SK-N-SH (cell line): ENCODE measurements at regions not wholly inside any gene's neighbourhood (a gene's known extent, or its start where the extent isn't known, plus 50 kb on each side); places are given as distances from the start of the nearest gene placed in this dataset.

ENCODE experiments used
- CTCF ChIA-PET: fragments of 300-600, 350-600 bp; formaldehyde crosslinking; extraction: SDS; loops from one replicate; lab custom pipeline; 2021; lab: Yijun Ruan, JAX
- POLR2A ChIA-PET: fragments of 350-600 bp; sonication (Branson Sonifier 250); formaldehyde crosslinking; extraction: SDS; loops from one replicate; lab custom pipeline; 2020; ENCODE audit warnings: antibody characterized with exemption, inconsistent platforms; lab: Yijun Ruan, JAX
- DNase-seq: peaks from one replicate; pipeline ENCODE4 v3.0.0; 2012
- H2AFZ ChIP-seq: fragments of 200-600 bp; sonication (generic); 2 replicates; pipeline ENCODE4 v1.8.1; 2016; ENCODE audit warnings: antibody characterized with exemption, mild to moderate bottlenecking, low read depth
- H3F3A ChIP-seq: fragments of 200-600 bp; sonication (generic); replicated peaks from 2 replicates; pipeline ENCODE3; 2016; ENCODE audit warnings: antibody characterized with exemption, mild to moderate bottlenecking; ENCODE audit not compliant: insufficient read depth
- H3K27ac ChIP-seq, 2 experiments: fragments of 200-500 bp in 1 of 2; fragments of 200-600 bp in 1 of 2; sonication (Bioruptor generic) in 1 of 2; sonication (generic), shearing (Covaris generic) in 1 of 2; 2 replicates each; pipeline versions ENCODE4 v1.5.1 to v1.6.1; 2014 to 2016; ENCODE audit warnings: low read depth in 2 of 2, inconsistent platforms in 1 of 2, low read length in 1 of 2, mild to moderate bottlenecking in 1 of 2, mixed read lengths in 1 of 2
- H3K27me3 ChIP-seq: fragments of 200-600 bp; sonication (generic), shearing (Covaris generic); 2 replicates; pipeline ENCODE4 v1.6.1; 2016; ENCODE audit warnings: mixed run types; ENCODE audit not compliant: insufficient read depth
- H3K36me3 ChIP-seq, 2 experiments: fragments of 200-500 bp in 1 of 2; fragments of 200-600 bp in 1 of 2; sonication (Bioruptor generic) in 1 of 2; sonication (generic) in 1 of 2; replicated peaks in 1 of 2; 2 replicates each; pipeline versions ENCODE3 to v1.5.1; 2014 to 2016; ENCODE audit warnings: low read length in 1 of 2, mild to moderate bottlenecking in 1 of 2; ENCODE audit not compliant: insufficient read depth in 2 of 2, control insufficient read depth in 1 of 2
- H3K4me1 ChIP-seq, 2 experiments: fragments of 200-500 bp in 1 of 2; fragments of 200-600 bp in 1 of 2; sonication (Bioruptor generic) in 1 of 2; sonication (generic), shearing (Covaris generic) in 1 of 2; 2 replicates each; pipeline versions ENCODE4 v1.5.1 to v1.6.1; 2014 to 2016; ENCODE audit warnings: low read depth in 1 of 2, low read length in 1 of 2, mixed run types in 1 of 2; ENCODE audit not compliant: insufficient read depth in 2 of 2, control insufficient read depth in 1 of 2
- H3K4me2 ChIP-seq: fragments of 200-600 bp; sonication (generic), shearing (Covaris generic); 2 replicates; pipeline ENCODE4 v1.6.1; 2017; ENCODE audit warnings: mixed run types
- H3K4me3 ChIP-seq, 2 experiments: fragments of 200-500 bp in 1 of 2; fragments of 200-600 bp in 1 of 2; sonication (Bioruptor generic) in 1 of 2; sonication (generic), shearing (Covaris generic) in 1 of 2; 2 replicates each; pipeline versions ENCODE4 v1.5.1 to v1.8.1; 2014 to 2016; ENCODE audit warnings: low read depth in 2 of 2, inconsistent platforms in 1 of 2, low read length in 1 of 2, mild to moderate bottlenecking in 1 of 2, mixed read lengths in 1 of 2, moderate library complexity in 1 of 2
- H3K79me2 ChIP-seq: fragments of 200-600 bp; sonication (generic); 2 replicates; pipeline ENCODE4 v1.8.1; 2017; ENCODE audit warnings: mild to moderate bottlenecking; ENCODE audit not compliant: insufficient read depth
- H3K9ac ChIP-seq: fragments of 200-600 bp; sonication (generic); 2 replicates; pipeline ENCODE4 v1.6.1; 2017; ENCODE audit warnings: mixed run types
- H3K9me2 ChIP-seq: fragments of 200-600 bp; sonication (generic); 2 replicates; pipeline ENCODE4 v1.6.1; 2017; ENCODE audit warnings: mixed run types
- H3K9me3 ChIP-seq: fragments of 200-600 bp; sonication (generic); 2 replicates; pipeline ENCODE4 v1.6.1; 2017; ENCODE audit warnings: mixed run types, mild to moderate bottlenecking, moderate library complexity
- H4K20me1 ChIP-seq: fragments of 200-600 bp; sonication (generic); 2 replicates; pipeline ENCODE4 v1.6.1; 2017; ENCODE audit warnings: mild to moderate bottlenecking, mixed run types; ENCODE audit not compliant: insufficient read depth
- CHD2 ChIP-seq: fragments of 150-350 bp; IDR thresholded peaks from 2 replicates; pipeline ENCODE4 v1.6.1; 2018; ENCODE audit warnings: low read length; ENCODE audit not compliant: partially characterized antibody
- CTCF ChIP-seq: fragments of 200-600 bp; sonication (generic); IDR thresholded peaks from 2 replicates; pipeline ENCODE4 v1.6.1; 2017; ENCODE audit warnings: antibody characterized with exemption, mild to moderate bottlenecking, moderate library complexity
- ELF1 ChIP-seq: IDR thresholded peaks from 2 replicates; pipeline ENCODE4 v1.4.0; 2012
- FOSL2 ChIP-seq: IDR thresholded peaks from 2 replicates; pipeline ENCODE4 v1.4.0; 2012; ENCODE audit warnings: low read depth, mild to moderate bottlenecking, moderate library complexity, borderline replicate concordance
- GABPA ChIP-seq: IDR thresholded peaks from 2 replicates; pipeline ENCODE4 v1.4.0; 2012; ENCODE audit warnings: low read depth, mild to moderate bottlenecking
- GATA2 ChIP-seq: sonication (generic); formaldehyde crosslinking; IDR thresholded peaks from 2 replicates; pipeline ENCODE4 v1.5.0; 2020; ENCODE audit warnings: mild to moderate bottlenecking, missing genetic modification reagents
- IRF3 ChIP-seq: fragments of 150-350 bp; IDR thresholded peaks from 2 replicates; pipeline ENCODE4 v1.6.1; 2016; ENCODE audit warnings: mild to moderate bottlenecking, low read depth, low read length
- JUND ChIP-seq: IDR thresholded peaks from 2 replicates; pipeline ENCODE4 v1.4.0; 2012
- MXI1 ChIP-seq: IDR thresholded peaks from 2 replicates; pipeline ENCODE4 v1.6.1; 2012; ENCODE audit warnings: mild to moderate bottlenecking, low read depth, low read length, improper control_type of control experiment
- PBX3 ChIP-seq: IDR thresholded peaks from 2 replicates; pipeline ENCODE4; 2012
- RFX5 ChIP-seq: IDR thresholded peaks from 2 replicates; pipeline ENCODE4 v1.6.1; 2012; ENCODE audit warnings: mild to moderate bottlenecking, improper control_type of control experiment, low read length
- RXRA ChIP-seq: IDR thresholded peaks from 2 replicates; pipeline ENCODE4 v1.4.0; 2012; ENCODE audit warnings: low read depth, mild to moderate bottlenecking, borderline replicate concordance
- SMC3 ChIP-seq: IDR thresholded peaks from 2 replicates; pipeline ENCODE4 v1.6.1; 2012; ENCODE audit warnings: low read depth, low read length, improper control_type of control experiment
- TAF1 ChIP-seq: IDR thresholded peaks from 2 replicates; pipeline ENCODE4 v1.6.1; 2012; ENCODE audit warnings: low read depth, mild to moderate bottlenecking, low read length, moderate library complexity, borderline replicate concordance
- TCF12 ChIP-seq: IDR thresholded peaks from 2 replicates; pipeline ENCODE4 v1.4.0; 2012
- TEAD4 ChIP-seq: IDR thresholded peaks from 2 replicates; pipeline ENCODE4 v1.4.0; 2012; ENCODE audit warnings: mild to moderate bottlenecking, borderline replicate concordance; ENCODE audit not compliant: insufficient read depth
- ZBTB33 ChIP-seq: IDR thresholded peaks from 2 replicates; pipeline ENCODE4 v1.4.0; 2012; ENCODE audit warnings: low read depth, borderline replicate concordance
- WGBS: methylation state at CpG from one replicate; pipeline ENCODE4 v1.1.6; 2017; ENCODE audit warnings: low lambda C conversion rate; 5-methylcytosine and 5-hydroxymethylcytosine counted together

- no peak for DNase-seq
- H3K4me2 ChIP-seq: no peak overlapping the region
- H3K4me3 ChIP-seq: no peak overlapping the region
- 97% methylated on average over 1 of the region's 1 CpG for WGBS
- H3K9ac ChIP-seq: no peak overlapping the region
- H3K9me3 ChIP-seq: no peaks in the 10 kb centered on the region
- H3K9me2 ChIP-seq: no peaks in the 10 kb centered on the region
- H3K4me1 ChIP-seq: no peaks in the 10 kb centered on the region; a peak in 2 of 4 replicates
- no peak overlapping the region for H3K27ac ChIP-seq
- TF ChIP-seq JUND (no peak), FOSL2 (no peak), PBX3 (no peak), TEAD4 (no peak), CHD2 (no peak), CTCF (no peak), ZBTB33 (no peak), GABPA (no peak), ELF1 (no peak), GATA2 (no peak), TCF12 (no peak), SMC3 (no peak), RXRA (no peak), TAF1 (no peak), MXI1 (no peak), IRF3 (no peak), RFX5 (no peak)
- TF ChIP-seq, all 33 proteins: peak for 0
- CTCF ChIA-PET: interaction anchor here (0.6 to 1.1 kb wide), 3 partner anchors 8 to 503 kb away, joined by 3 read pairs; no protein-coding TSS in a partner anchor
- Histone ChIP-seq H4K20me1 (no peaks in the 10 kb centered on the region), H3K79me2 (no peaks in the 10 kb centered on the region), H3K36me3 (no peaks in the 10 kb centered on the region), H3F3A (no peaks in the 10 kb centered on the region), H3K27me3 (no peaks in the 10 kb centered on the region), H2AFZ (no peak overlapping the region)
- POLR2A ChIA-PET: interaction anchor here (0.6 kb wide), 1 partner anchor 28 kb away, joined by 3 read pairs; no protein-coding TSS in a partner anchor
These were observed 75.0 kb upstream of the MAGI2 start for GRCh38 chr7:79528421-79528820.
